Gastroesophageal sphincter (tissue), 4 donors: ENCODE measurements at regions not wholly inside any gene's neighbourhood (a gene's known extent, or its start where the extent isn't known, plus 50 kb on each side); places are given as distances from the start of the nearest gene placed in this dataset.

Experiments used
- ATAC-seq: fragments of 150-250 bp; one replicate; pipeline ENCODE4 v1.9.1; 2016; ENCODE audit warnings: mild to moderate bottlenecking, moderate library complexity
- H3K27ac ChIP-seq, 4 donors: fragments of 200-600 bp; sonication (generic) in 3 of 4; 1 replicate in 3 of 4; 2 replicates in 1 of 4; pipeline ENCODE4 v1.5.1; 2016 to 2019
- H3K27me3 ChIP-seq: fragments of 200-600 bp; sonication (generic); one replicate; pipeline ENCODE4 v1.5.1; 2019
- H3K36me3 ChIP-seq, 2 donors: fragments of 200-600 bp; sonication (generic); one replicate each; pipeline ENCODE4 v1.5.1; 2019; ENCODE audit warnings: control low read depth in 1 of 2
- H3K4me1 ChIP-seq, 3 donors: fragments of 200-600 bp; sonication (generic); 1 replicate in 2 of 3; 2 replicates in 1 of 3; pipeline ENCODE4 v1.5.1; 2016 to 2019; ENCODE audit warnings: control low read depth in 2 of 3
- H3K4me3 ChIP-seq, 2 donors: fragments of 200-600 bp; sonication (generic); one replicate each; pipeline ENCODE4 v1.5.1; 2019; ENCODE audit warnings: mild to moderate bottlenecking in 1 of 2, moderate library complexity in 1 of 2
- H3K9me3 ChIP-seq, 3 donors: fragments of 200-600 bp; sonication (generic); one replicate each; pipeline ENCODE4 v1.5.1; 2017 to 2019; ENCODE audit warnings: control low read depth in 2 of 3
- CTCF ChIP-seq, 4 experiments: fragments of 200-600 bp in 2 of 4; fragments of 450-650 bp in 2 of 4; sonication (generic) in 1 of 4; IDR thresholded peaks; one replicate each; pipeline ENCODE4 v1.5.1; 2017 to 2019; ENCODE audit warnings: antibody characterized with exemption in 4 of 4, mild to moderate bottlenecking in 2 of 4, moderate library complexity in 2 of 4
- EP300 ChIP-seq: sonication (generic); formaldehyde crosslinking; IDR thresholded peaks from one replicate; pipeline ENCODE4 v1.6.1; 2017; ENCODE audit warnings: antibody characterized with exemption, mild to moderate bottlenecking
- POLR2A ChIP-seq, 2 donors: fragments of 450-650 bp; IDR thresholded peaks; one replicate each; pipeline ENCODE4 v1.6.1; 2017; ENCODE audit warnings: antibody characterized with exemption in 2 of 2, mild to moderate bottlenecking in 2 of 2, moderate library complexity in 1 of 2
- POLR2AphosphoS5 ChIP-seq: sonication (generic); formaldehyde crosslinking; IDR thresholded peaks from one replicate; pipeline ENCODE4 v1.6.1; 2017; ENCODE audit warnings: antibody characterized with exemption
- WGBS, 2 donors: methylation state at CpG; one replicate each; pipeline ENCODE4 v1.1.5; 2018; ENCODE audit warnings: low coverage in 1 of 2; 5-methylcytosine and 5-hydroxymethylcytosine counted together

GRCh38 chr4:124464836-124465235, 247.7 kb downstream of the ANKRD50 start:
- Histone ChIP-seq H3K9me3 (peaks cover 0 to 29% (median 0%) of the 10 kb centered on the region in 3 donors), H3K27ac (no peak overlapping the region), H3K4me1 (no peaks in the 10 kb centered on the region), H3K27me3 (no peaks in the 10 kb centered on the region), H3K36me3 (no peaks in the 10 kb centered on the region), H3K4me3 (no peak overlapping the region)
- 83 to 92% methylated on average over 1 of the region's 1 CpG for WGBS, 2 donors
- no peak for TF ChIP-seq POLR2A (IDR thresholded peaks at IDR 0.05)
- TF ChIP-seq EP300, result no peak
- TF ChIP-seq POLR2AphosphoS5, result no peak
- TF ChIP-seq CTCF (IDR thresholded peaks at IDR 0.05), result no peak
- no peak for ATAC-seq

GRCh38 chr4:124468360-124468759, 244.2 kb downstream of the ANKRD50 start:
- Histone ChIP-seq H3K27ac (no peak overlapping the region), H3K36me3 (no peaks in the 10 kb centered on the region), H3K27me3 (no peaks in the 10 kb centered on the region), H3K4me3 (no peak overlapping the region), H3K4me1 (no peaks in the 10 kb centered on the region), H3K9me3 (peaks cover 0 to 17% (median 0%) of the 10 kb centered on the region in 3 donors)
- ATAC-seq, result no peak
- 80 to 87% methylated on average over 1 to 5 of the region's 7 CpGs for WGBS, 2 donors
- no peak for TF ChIP-seq POLR2AphosphoS5
- TF ChIP-seq CTCF (IDR thresholded peaks at IDR 0.05), result no peak
- TF ChIP-seq EP300, result no peak
- TF ChIP-seq POLR2A (IDR thresholded peaks at IDR 0.05), result no peak

GRCh38 chr4:124469981-124470380, 242.6 kb downstream of the ANKRD50 start:
- H3K4me1 ChIP-seq, result no peaks in the 10 kb centered on the region
- peaks cover 0 to 19% (median 0%) of the 10 kb centered on the region in 3 donors for H3K9me3 ChIP-seq
- H3K27ac ChIP-seq, result no peak overlapping the region
- H3K27me3 ChIP-seq, result no peaks in the 10 kb centered on the region
- TF ChIP-seq EP300 (no peak), CTCF (IDR thresholded peaks at IDR 0.05) (no peak), POLR2A (IDR thresholded peaks at IDR 0.05) (no peak), POLR2AphosphoS5 (no peak)
- no peak overlapping the region for H3K4me3 ChIP-seq
- ATAC-seq, result no peak
- H3K36me3 ChIP-seq, result no peaks in the 10 kb centered on the region

- TF ChIP-seq CTCF (IDR thresholded peaks at IDR 0.05) (no peak), POLR2A (IDR thresholded peaks at IDR 0.05) (no peak), POLR2AphosphoS5 (no peak)
- no peaks in the 10 kb centered on the region for H3K27me3 ChIP-seq
- no peak overlapping the region for H3K27ac ChIP-seq
- WGBS, 2 donors, result 13 to 82% methylated on average over 1 of the region's 1 CpG
- no peaks in the 10 kb centered on the region for H3K4me1 ChIP-seq
- H3K4me3 ChIP-seq, result no peak overlapping the region
- no peaks in the 10 kb centered on the region for H3K36me3 ChIP-seq
- ATAC-seq, result no peak
- peaks cover 0 to 1% (median 0%) of the 10 kb centered on the region in 3 donors for H3K9me3 ChIP-seq
Observed at GRCh38 chr4:124478470-124478869, 234.1 kb downstream of the ANKRD50 start.

- Histone ChIP-seq H3K36me3 (no peaks in the 10 kb centered on the region), H3K4me1 (no peaks in the 10 kb centered on the region), H3K9me3 (no peaks in the 10 kb centered on the region), H3K4me3 (no peak overlapping the region), H3K27ac (no peak overlapping the region), H3K27me3 (no peaks in the 10 kb centered on the region)
- 85 to 93% methylated on average over 4 of the region's 4 CpGs for WGBS, 2 donors
- TF ChIP-seq POLR2A (IDR thresholded peaks at IDR 0.05) (no peak), POLR2AphosphoS5 (no peak), EP300 (no peak), CTCF (IDR thresholded peaks at IDR 0.05) (no peak)
- no peak for ATAC-seq
Observed at GRCh38 chr4:124480061-124480460, 232.5 kb downstream of the ANKRD50 start.
